BJ (cell line): ENCODE measurements at regions not wholly inside any gene's neighbourhood (a gene's known extent, or its start where the extent isn't known, plus 50 kb on each side); places are given as distances from the start of the nearest gene placed in this dataset.

Source experiments
- CTCF ChIA-PET: fragments of 350-600 bp; formaldehyde crosslinking; extraction: SDS; loops from one replicate; lab custom pipeline; 2021; ENCODE audit warnings: antibody characterized with exemption, inconsistent platforms; lab: Yijun Ruan, JAX
- POLR2A ChIA-PET: fragments of 300-600 bp; sonication (Branson Sonifier 250); formaldehyde crosslinking; extraction: SDS; loops from one replicate; lab custom pipeline; 2021; ENCODE audit warnings: antibody characterized with exemption; lab: Charles Lee
- DNase-seq: peaks from one replicate; pipeline ENCODE4 v3.0.0-alpha.2; 2011; ENCODE audit warnings: low read depth
- H3K27me3 ChIP-seq: 2 replicates; pipeline ENCODE4 v1.6.0; 2011; ENCODE audit warnings: low read length; ENCODE audit not compliant: control insufficient read depth, insufficient read depth
- H3K36me3 ChIP-seq: 2 replicates; pipeline ENCODE4 v1.5.1; 2011; ENCODE audit warnings: low read length; ENCODE audit not compliant: control insufficient read depth, insufficient read depth
- H3K4me3 ChIP-seq: 2 replicates; pipeline ENCODE4 v1.5.1; 2011; ENCODE audit warnings: low read depth, mild to moderate bottlenecking, control low read depth, low read length
- TF ChIP-seq, protein P1 (sequence below): IDR thresholded peaks from 2 replicates; pipeline ENCODE4 v1.5.1; 2011; ENCODE audit warnings: low read depth, mild to moderate bottlenecking, control low read depth, inconsistent platforms, low read length, moderate library complexity; ENCODE audit not compliant: insufficient read depth

DNA sequence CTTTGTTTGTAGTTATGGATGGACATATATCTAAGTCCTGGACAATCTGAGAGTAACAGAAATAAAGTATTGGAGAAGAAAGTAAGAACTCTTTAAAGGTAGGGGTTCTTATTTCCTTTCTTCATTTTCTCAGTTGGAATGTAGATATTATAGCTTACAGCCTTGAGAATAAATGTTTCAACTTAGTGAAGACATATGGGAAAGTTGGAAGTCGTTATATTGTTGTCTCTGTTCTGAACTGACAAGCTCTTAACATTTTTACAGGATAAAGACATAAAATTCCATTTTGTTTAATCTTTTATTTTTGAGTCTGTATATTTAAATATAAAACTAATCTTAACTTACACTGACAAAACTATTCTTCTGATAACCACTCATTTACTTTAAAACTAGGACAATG lies 2187.5 kb upstream of the ACO1 start:
- DNase-seq, result no peak
- H3K4me3 ChIP-seq, result no peak overlapping the region
- ChIA-PET POLR2A (no interaction called here), CTCF (interaction anchor here (1.2 kb wide), 1 partner anchor 16 kb away, joined by 3 read pairs; no protein-coding TSS in a partner anchor)
- TF ChIP-seq, protein P1, sequence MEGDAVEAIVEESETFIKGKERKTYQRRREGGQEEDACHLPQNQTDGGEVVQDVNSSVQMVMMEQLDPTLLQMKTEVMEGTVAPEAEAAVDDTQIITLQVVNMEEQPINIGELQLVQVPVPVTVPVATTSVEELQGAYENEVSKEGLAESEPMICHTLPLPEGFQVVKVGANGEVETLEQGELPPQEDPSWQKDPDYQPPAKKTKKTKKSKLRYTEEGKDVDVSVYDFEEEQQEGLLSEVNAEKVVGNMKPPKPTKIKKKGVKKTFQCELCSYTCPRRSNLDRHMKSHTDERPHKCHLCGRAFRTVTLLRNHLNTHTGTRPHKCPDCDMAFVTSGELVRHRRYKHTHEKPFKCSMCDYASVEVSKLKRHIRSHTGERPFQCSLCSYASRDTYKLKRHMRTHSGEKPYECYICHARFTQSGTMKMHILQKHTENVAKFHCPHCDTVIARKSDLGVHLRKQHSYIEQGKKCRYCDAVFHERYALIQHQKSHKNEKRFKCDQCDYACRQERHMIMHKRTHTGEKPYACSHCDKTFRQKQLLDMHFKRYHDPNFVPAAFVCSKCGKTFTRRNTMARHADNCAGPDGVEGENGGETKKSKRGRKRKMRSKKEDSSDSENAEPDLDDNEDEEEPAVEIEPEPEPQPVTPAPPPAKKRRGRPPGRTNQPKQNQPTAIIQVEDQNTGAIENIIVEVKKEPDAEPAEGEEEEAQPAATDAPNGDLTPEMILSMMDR, result no peak
- H3K27me3 ChIP-seq, result no peaks in the 10 kb centered on the region
- no peaks in the 10 kb centered on the region for H3K36me3 ChIP-seq

DNA sequence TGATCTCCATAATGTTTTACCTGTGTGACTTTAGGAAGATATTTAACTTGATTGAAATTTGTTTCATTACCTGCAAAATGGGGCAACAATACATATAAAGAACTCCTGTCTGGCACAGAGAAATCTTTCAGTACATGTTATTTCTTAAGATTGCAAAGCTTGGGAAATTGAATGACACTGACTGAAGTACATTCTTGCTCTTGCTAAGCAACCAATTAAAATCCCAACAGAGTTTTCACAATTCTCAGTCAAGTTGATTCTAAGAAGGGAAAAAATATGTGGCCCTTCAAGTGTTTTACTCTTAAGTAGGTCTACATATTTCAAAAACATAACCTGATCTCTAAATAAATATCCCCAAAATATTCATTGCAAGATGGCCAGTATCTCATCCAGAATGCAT lies 2187.0 kb upstream of the ACO1 start:
- DNase-seq, result no peak
- H3K36me3 ChIP-seq, result no peaks in the 10 kb centered on the region
- ChIA-PET POLR2A (no interaction called here), CTCF (no interaction called here)
- H3K4me3 ChIP-seq, result no peak overlapping the region
- TF ChIP-seq, protein P1, result no peak
- no peaks in the 10 kb centered on the region for H3K27me3 ChIP-seq

DNA sequence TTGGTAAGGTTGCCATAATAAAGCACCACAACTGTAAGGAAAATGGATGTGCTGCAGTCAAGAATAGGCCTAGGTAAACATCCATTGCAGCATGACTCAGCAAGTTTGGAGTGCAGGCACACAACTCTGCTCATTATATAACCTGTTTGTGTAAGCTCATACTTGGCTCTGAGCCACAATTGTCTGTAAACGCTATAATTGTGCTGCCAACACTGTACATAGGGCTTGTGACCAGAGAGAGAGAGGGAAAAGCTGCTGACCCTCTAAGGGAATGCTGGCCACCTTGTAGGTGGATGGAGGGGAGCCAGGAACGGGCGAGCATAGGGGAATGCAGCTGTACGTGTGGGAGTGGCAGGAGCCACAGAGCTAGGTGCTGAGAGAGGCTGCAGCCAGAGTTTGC lies 2186.5 kb upstream of the ACO1 start:
- no peak for DNase-seq
- ChIA-PET CTCF (no interaction called here), POLR2A (no interaction called here)
- no peaks in the 10 kb centered on the region for H3K36me3 ChIP-seq
- no peak overlapping the region for H3K4me3 ChIP-seq
- TF ChIP-seq, protein P1, result no peak
- H3K27me3 ChIP-seq, result no peaks in the 10 kb centered on the region

GRCh38 chr9:30198463-30199309 lies 2185.8 kb upstream of the ACO1 start:
- no peaks in the 10 kb centered on the region for H3K36me3 ChIP-seq
- TF ChIP-seq, protein P1, result no peak
- ChIA-PET POLR2A (no interaction called here), CTCF (no interaction called here)
- DNase-seq, result no peak
- no peak overlapping the region for H3K4me3 ChIP-seq
- H3K27me3 ChIP-seq, result no peaks in the 10 kb centered on the region

DNA sequence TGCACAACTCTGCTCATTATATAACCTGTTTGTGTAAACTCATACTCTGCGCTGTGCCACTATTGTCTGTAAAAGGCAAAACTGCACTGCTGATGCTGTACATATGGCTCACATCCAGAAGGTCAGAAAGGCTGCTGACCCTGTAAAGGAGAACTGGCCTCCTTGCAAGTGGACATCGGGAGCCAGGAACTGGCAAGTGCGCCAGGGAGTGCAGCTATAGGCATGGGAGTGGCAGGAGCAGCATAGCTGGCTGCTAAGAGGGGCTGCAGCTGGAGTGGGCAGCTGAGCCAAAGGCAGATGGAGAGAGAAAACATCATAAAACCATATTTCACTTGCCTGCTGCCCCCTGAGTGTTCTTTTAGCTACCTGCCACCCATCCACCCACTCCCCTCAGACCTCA lies 2183.4 kb upstream of the ACO1 start:
- ChIA-PET POLR2A (no interaction called here), CTCF (no interaction called here)
- Histone ChIP-seq H3K4me3 (no peak overlapping the region), H3K27me3 (no peaks in the 10 kb centered on the region), H3K36me3 (no peaks in the 10 kb centered on the region)
- TF ChIP-seq, protein P1, result no peak
- no peak for DNase-seq
